ENCODE measurements at regions not wholly inside any gene's neighbourhood (a gene's known extent, or its start where the extent isn't known, plus 50 kb on each side); places are given as distances from the start of the nearest gene placed in this dataset.

- H3K4me3 ChIP-seq (replicated peaks in 1 of 3; ENCODE audit: insufficient read depth in 1 of 3, low read depth in 2 of 3, low read length in 3 of 3), result no peak overlapping the region
- DNase-seq (ENCODE audit: low spot score), result no peak
- no peaks in the 10 kb centered on the region for H3K36me3 ChIP-seq (replicated peaks in 1 of 2; ENCODE audit: control insufficient read depth in 1 of 2, insufficient read depth in 2 of 2, low read length in 2 of 2)
- H3K4me2 ChIP-seq (ENCODE audit: low read depth, low read length), result no peak overlapping the region
- BruUV-seq (replicated peaks), result no TSS peak
- TF ChIP-seq MAFK (conservative IDR thresholded peaks at IDR 0.05 in 1 of 2, IDR thresholded peaks at IDR 0.05 in 1 of 2; ENCODE audit: low read length in 2 of 2), result peak; percentile 64 to 83
- no peak for TF ChIP-seq RBAK (CRISPR knock-in tag; IDR thresholded peaks at IDR 0.05)
- in situ Hi-C loops (cut with HindIII; ENCODE audit: extremely low pct_ligation_motif_present, low pct_unique_long_range_greater_than_20kb), result no loop called here
- no peak for ATAC-seq
- intact Hi-C loops (cut with micrococcal nuclease; ENCODE audit: unreplicated experiment), result no loop called here
- H3K9ac ChIP-seq (ENCODE audit: insufficient read depth, low read depth, low read length), result no peak overlapping the region
- H3K9me3 ChIP-seq (ENCODE audit: low read length), result no peaks in the 10 kb centered on the region
- H2AFZ ChIP-seq (ENCODE audit: low read length), result no peak overlapping the region
- no peaks in the 10 kb centered on the region for H4K20me1 ChIP-seq (ENCODE audit: insufficient read depth, low read length)
- H3K4me1 ChIP-seq (ENCODE audit: insufficient read depth, low read length), result no peaks in the 10 kb centered on the region
- no peak overlapping the region for H3K27ac ChIP-seq (ENCODE audit: extremely low read length, insufficient read depth, low read length)
- H3K79me2 ChIP-seq (ENCODE audit: insufficient read depth, low read length), result no peaks in the 10 kb centered on the region
- ChIA-PET POLR2A (no interaction called here), CTCF (ENCODE audit: low intra/inter-chr PET ratio, low total read pairs) (no interaction called here)
- no peak for FAIRE-seq
- no peaks in the 10 kb centered on the region for H3K27me3 ChIP-seq (ENCODE audit: control insufficient read depth in 1 of 2, insufficient read depth in 2 of 2, low read length in 2 of 2)
Measured at GRCh38 chr13:92976657-92977056, 249.9 kb upstream of the GPC6 start.

DNA sequence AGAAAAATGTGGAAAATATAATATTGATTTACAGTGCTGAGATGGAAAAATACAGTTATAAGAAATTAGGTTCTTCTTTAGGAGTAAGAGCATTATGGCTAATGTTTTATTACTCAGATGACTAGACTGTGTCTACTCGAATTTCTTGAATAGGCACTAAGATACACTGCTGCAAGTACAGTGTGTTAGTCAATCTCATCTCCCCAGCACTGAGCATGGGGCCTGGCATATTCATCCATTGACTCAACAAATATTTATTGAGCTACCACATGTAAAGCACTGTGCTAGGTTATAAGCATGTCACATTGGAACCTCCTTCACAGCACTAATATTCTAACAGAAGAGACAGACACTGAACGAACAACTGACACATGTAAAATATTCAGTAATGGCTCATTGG, 242.5 kb upstream of the GPC6 start:
- no peak overlapping the region for H3K4me2 ChIP-seq (ENCODE audit: low read depth, low read length)
- no peak overlapping the region for H2AFZ ChIP-seq (ENCODE audit: low read length)
- H3K4me3 ChIP-seq (replicated peaks in 1 of 3; ENCODE audit: insufficient read depth in 1 of 3, low read depth in 2 of 3, low read length in 3 of 3), result no peak overlapping the region
- TF ChIP-seq NONO (IDR thresholded peaks at IDR 0.05), result no peak
- TF ChIP-seq NONO (CRISPR knock-in tag; conservative IDR thresholded peaks at IDR 0.05), result no peak
- TF ChIP-seq ZNF570 (CRISPR knock-in tag; IDR thresholded peaks at IDR 0.05; ENCODE audit: borderline replicate concordance), result no peak
- no peak for TF ChIP-seq FOXA3 (CRISPR knock-in tag; IDR thresholded peaks at IDR 0.05)
- TF ChIP-seq BRD4 (CRISPR knock-in tag; IDR thresholded peaks at IDR 0.05), result no peak
- TF ChIP-seq MTF2 (CRISPR knock-in tag; IDR thresholded peaks at IDR 0.05; ENCODE audit: borderline replicate concordance), result no peak
- no peak for TF ChIP-seq ASH2L (IDR thresholded peaks at IDR 0.05; ENCODE audit: insufficient read length, low read depth, low read length)
- TF ChIP-seq KLF9 (CRISPR knock-in tag; IDR thresholded peaks at IDR 0.05; ENCODE audit: low read depth), result no peak
- TF ChIP-seq ZNF670 (CRISPR knock-in tag; IDR thresholded peaks at IDR 0.05; ENCODE audit: borderline replicate concordance), result no peak
- no peak for TF ChIP-seq BRCA1 (CRISPR knock-in tag; IDR thresholded peaks at IDR 0.05)
- TF ChIP-seq ZSCAN21 (CRISPR knock-in tag; IDR thresholded peaks at IDR 0.05; ENCODE audit: borderline replicate concordance), result no peak
- no peaks in the 10 kb centered on the region for H3K9me3 ChIP-seq (ENCODE audit: low read length)
- ChIA-PET POLR2A (no interaction called here), CTCF (ENCODE audit: low intra/inter-chr PET ratio, low total read pairs) (no interaction called here)
- no peak overlapping the region for H3K27ac ChIP-seq (ENCODE audit: extremely low read length, insufficient read depth, low read length)
- 3% methylated on average over 2 of the region's 2 CpGs for WGBS (ENCODE audit: low lambda C conversion rate)
- ATAC-seq, result no peak
- DNase-seq (ENCODE audit: low spot score), result no peak
- intact Hi-C loops (cut with micrococcal nuclease; ENCODE audit: unreplicated experiment) (no loop called here), in situ Hi-C loops (cut with HindIII; ENCODE audit: extremely low pct_ligation_motif_present, low pct_unique_long_range_greater_than_20kb) (no loop called here)
- no peaks in the 10 kb centered on the region for H3K4me1 ChIP-seq (ENCODE audit: insufficient read depth, low read length)
- BruUV-seq (replicated peaks), result no TSS peak
- H3K79me2 ChIP-seq (ENCODE audit: insufficient read depth, low read length), result no peaks in the 10 kb centered on the region
- no peaks in the 10 kb centered on the region for H3K36me3 ChIP-seq (replicated peaks in 1 of 2; ENCODE audit: control insufficient read depth in 1 of 2, insufficient read depth in 2 of 2, low read length in 2 of 2)
- no peaks in the 10 kb centered on the region for H4K20me1 ChIP-seq (ENCODE audit: insufficient read depth, low read length)
- FAIRE-seq, result no peak
- no peak overlapping the region for H3K9ac ChIP-seq (ENCODE audit: insufficient read depth, low read depth, low read length)
- H3K27me3 ChIP-seq (ENCODE audit: control insufficient read depth in 1 of 2, insufficient read depth in 2 of 2, low read length in 2 of 2), result 0 out of 5 replicates have a peak, but pooled peaks cover 0 to 2% of the 10 kb centered on the region in 2 experiments

All from HepG2 (cell line).